HCT116 (cell line): ENCODE measurements at regions not wholly inside any gene's neighbourhood (a gene's known extent, or its start where the extent isn't known, plus 50 kb on each side); places are given as distances from the start of the nearest gene placed in this dataset.

Source experiments
- ATAC-seq: fragments of 200-7000 bp; cut with Tn5 transposase; 2 replicates; pipeline ENCODE4 v1.9.1; 2020; ENCODE audit warnings: mild to moderate bottlenecking, moderate library complexity
- BruUV-seq: library from RNA; stranded (reverse); fragments of 400-500 nt; replicated peaks from 2 replicates; lab custom pipeline; 2021; lab: Mats Ljungman, UMichigan
- CTCF ChIA-PET: fragments of 300-600 bp; sonication (Branson Sonifier 250); formaldehyde crosslinking; loops from one replicate; lab custom pipeline; 2021; ENCODE audit warnings: antibody characterized with exemption; lab: Charles Lee
- POLR2A ChIA-PET: fragments of 300-600, 350-600 bp; sonication (Branson Sonifier 250); formaldehyde crosslinking; loops from one replicate; lab custom pipeline; 2021; ENCODE audit warnings: antibody characterized with exemption; lab: Charles Lee
- RAD21 ChIA-PET, 2 experiments: fragments of 300-600 bp; sonication (Branson Sonifier 250); formaldehyde crosslinking; loops; one replicate each; lab custom pipeline; 2023; ENCODE audit warnings: low total read pairs in 2 of 2; ENCODE audit not compliant: uncharacterized antibody in 2 of 2, unreplicated experiment in 2 of 2, low non-redundant PET in 1 of 2; lab: Charles Lee
- DNase-seq: peaks from one replicate; pipeline ENCODE4 v3.0.0-alpha.2; 2010; ENCODE audit warnings: low read depth, low spot score
- H2AFZ ChIP-seq: fragments of 200-600 bp; shearing (Covaris generic), sonication (generic); 2 replicates; pipeline ENCODE4 v1.6.1; 2017; ENCODE audit warnings: low read depth, mixed run types, mixed read lengths, antibody characterized with exemption, low read length; ENCODE audit not compliant: poor library complexity, severe bottlenecking
- H3K27ac ChIP-seq: 2 replicates; pipeline ENCODE4 v1.5.1; 2012; ENCODE audit warnings: low read depth, low read length
- H3K27me3 ChIP-seq: fragments of 200-600 bp; sonication (generic); 2 replicates; pipeline ENCODE4 v1.6.1; 2016; ENCODE audit warnings: mixed run types, low read length, mixed read lengths; ENCODE audit not compliant: insufficient read depth
- H3K36me3 ChIP-seq, 2 experiments: fragments of 200-500 bp in 1 of 2; fragments of 200-600 bp in 1 of 2; sonication (Bioruptor generic) in 1 of 2; sonication (generic) in 1 of 2; 2 replicates each; pipeline versions ENCODE4 v1.5.1 to v1.6.1; 2014 to 2016; ENCODE audit warnings: low read length in 2 of 2, inconsistent platforms in 1 of 2, mixed read lengths in 1 of 2, mixed run types in 1 of 2; ENCODE audit not compliant: insufficient read depth in 2 of 2, control insufficient read depth in 1 of 2
- H3K4me1 ChIP-seq, 2 experiments: fragments of 200-600 bp in 1 of 2; sonication (generic) in 1 of 2; 2 replicates each; pipeline versions ENCODE4 v1.5.1 to v1.6.1; 2012 to 2017; ENCODE audit warnings: low read length in 2 of 2, inconsistent platforms in 1 of 2, mild to moderate bottlenecking in 1 of 2, mixed read lengths in 1 of 2, mixed run types in 1 of 2, moderate library complexity in 1 of 2; ENCODE audit not compliant: insufficient read depth in 2 of 2, control insufficient read depth in 1 of 2
- H3K4me2 ChIP-seq: fragments of 200-600 bp; sonication (generic); 2 replicates; pipeline ENCODE4 v1.6.1; 2017; ENCODE audit warnings: mixed run types, low read length, mixed read lengths
- H3K4me3 ChIP-seq, 2 experiments: fragments of 200-600 bp in 1 of 2; sonication (generic) in 1 of 2; replicated peaks in 1 of 2; 2 replicates each; pipeline ENCODE4 v1.5.1; 2011 to 2016; ENCODE audit warnings: low read length in 2 of 2, control low read depth in 1 of 2, low read depth in 1 of 2, mild to moderate bottlenecking in 1 of 2, mixed read lengths in 1 of 2, mixed run types in 1 of 2
- H3K79me2 ChIP-seq: fragments of 200-600 bp; sonication (generic); 2 replicates; pipeline ENCODE4 v1.6.1; 2017; ENCODE audit warnings: mild to moderate bottlenecking, mixed run types, low read length, moderate library complexity, mixed read lengths; ENCODE audit not compliant: insufficient read depth
- H3K9ac ChIP-seq: fragments of 200-600 bp; sonication (generic); 2 replicates; pipeline ENCODE4 v1.6.1; 2016; ENCODE audit warnings: low read length, mixed read lengths
- H3K9me2 ChIP-seq: fragments of 200-600 bp; sonication (generic), shearing (Covaris generic); 2 replicates; pipeline ENCODE4 v1.6.1; 2017; ENCODE audit warnings: mixed run types, mild to moderate bottlenecking, moderate library complexity; ENCODE audit not compliant: insufficient read depth
- H3K9me3 ChIP-seq, 2 experiments: fragments of 200-500 bp in 1 of 2; fragments of 200-600 bp in 1 of 2; sonication (Bioruptor generic) in 1 of 2; sonication (generic) in 1 of 2; 2 replicates each; pipeline ENCODE4 v1.6.1; 2014 to 2017; ENCODE audit warnings: low read length in 2 of 2, mixed read lengths in 2 of 2, inconsistent platforms in 1 of 2, low read depth in 1 of 2, mild to moderate bottlenecking in 1 of 2, mixed run types in 1 of 2, moderate library complexity in 1 of 2; ENCODE audit not compliant: control insufficient read depth in 1 of 2, insufficient read depth in 1 of 2
- H4K20me1 ChIP-seq: fragments of 200-600 bp; sonication (generic), shearing (Covaris generic); 2 replicates; pipeline ENCODE4 v1.6.1; 2017; ENCODE audit warnings: mixed run types, mild to moderate bottlenecking, moderate library complexity; ENCODE audit not compliant: insufficient read depth
- EGR1 ChIP-seq: IDR thresholded peaks from 2 replicates; pipeline ENCODE4 v1.6.1; 2012; ENCODE audit warnings: low read depth
- JUND ChIP-seq: IDR thresholded peaks from 2 replicates; pipeline ENCODE4 v1.6.1; 2012
- SIN3A ChIP-seq: IDR thresholded peaks from 2 replicates; pipeline ENCODE4 v1.6.1; 2012; ENCODE audit warnings: low read depth
- SRF ChIP-seq: IDR thresholded peaks from 2 replicates; pipeline ENCODE4 v1.6.1; 2012; ENCODE audit warnings: low read depth
- ZBTB33 ChIP-seq: IDR thresholded peaks from 2 replicates; pipeline ENCODE4 v1.6.1; 2011; ENCODE audit warnings: mild to moderate bottlenecking, low read length, moderate library complexity; ENCODE audit not compliant: insufficient replicate concordance; ENCODE audit errors: extremely low read depth
- ZFX ChIP-seq: fragments of 450-650 bp; IDR thresholded peaks from 2 replicates; pipeline ENCODE4 v1.6.1; 2017
- intact Hi-C: fragments of 100-400 bp; cut with micrococcal nuclease; formaldehyde crosslinking; loops from 2 replicates; pipeline ENCODE4 v1.10.0; 2022

- TF ChIP-seq ZBTB33 (no peak), SRF (no peak), EGR1 (no peak), SIN3A (no peak)
- TF ChIP-seq, all 23 proteins: peak for 0
These were observed 339.9 kb downstream of the CCSER2 start (continued) for GRCh38 chr10:84668186-84668763.

GRCh38 chr10:84675060-84675459 is 346.7 kb downstream of the CCSER2 start:
- DNase-seq (no peak), ATAC-seq (no peak)
- no peak for TF ChIP-seq ZFX
- H3K9me2 ChIP-seq, result no peaks in the 10 kb centered on the region
- no peaks in the 10 kb centered on the region for H3K4me1 ChIP-seq
- intact Hi-C loops, result no loop called here
- no peak overlapping the region for H3K4me3 ChIP-seq
- H3K9ac ChIP-seq, result no peak overlapping the region
- no peak overlapping the region for H3K4me2 ChIP-seq
- H4K20me1 ChIP-seq, result no peaks in the 10 kb centered on the region
- ChIA-PET CTCF (interaction anchor here (0.9 kb wide), 1 partner anchor 41 kb away, joined by 3 read pairs; no protein-coding TSS in a partner anchor), POLR2A (no interaction called here), RAD21 (no interaction called here)
- no peaks in the 10 kb centered on the region for H3K79me2 ChIP-seq
- no TSS peak for BruUV-seq
- peaks cover 49% of the 10 kb centered on the region for H3K27me3 ChIP-seq
- H3K27ac ChIP-seq, result no peak overlapping the region
- no peaks in the 10 kb centered on the region for H3K36me3 ChIP-seq
- no peak overlapping the region for H2AFZ ChIP-seq
- no peaks in the 10 kb centered on the region for H3K9me3 ChIP-seq

- RAD21 ChIA-PET, result no interaction called here
- CTCF ChIA-PET, result interaction anchor here (0.9 kb wide), 1 partner anchor 11 kb away, joined by 4 read pairs; no protein-coding TSS in a partner anchor
- BruUV-seq, result no TSS peak
- H3K27ac ChIP-seq, result no peak overlapping the region
- ATAC-seq, result no peak
- peaks cover 53% of the 10 kb centered on the region for H3K27me3 ChIP-seq
- no peaks in the 10 kb centered on the region for H3K9me2 ChIP-seq
- H3K36me3 ChIP-seq, result no peaks in the 10 kb centered on the region
- TF ChIP-seq JUND, result no peak
- H3K9me3 ChIP-seq, result no peaks in the 10 kb centered on the region
- no peak overlapping the region for H3K9ac ChIP-seq
- no peak overlapping the region for H3K4me3 ChIP-seq
- no peaks in the 10 kb centered on the region for H3K79me2 ChIP-seq
- intact Hi-C loops, result no loop called here
- DNase-seq, result no peak
- H3K4me2 ChIP-seq, result no peak overlapping the region
- POLR2A ChIA-PET, result no interaction called here
- H4K20me1 ChIP-seq, result no peaks in the 10 kb centered on the region
- H2AFZ ChIP-seq, result no peak overlapping the region
- no peaks in the 10 kb centered on the region for H3K4me1 ChIP-seq
These were observed 348.1 kb downstream of the CCSER2 start for GRCh38 chr10:84676536-84676935.
